MM.1S (cell line): ENCODE measurements at regions not wholly inside any gene's neighbourhood (a gene's known extent, or its start where the extent isn't known, plus 50 kb on each side); places are given as distances from the start of the nearest gene placed in this dataset.

ENCODE experiments used
- CTCF ChIP-seq: fragments of 300-600 bp; sonication (generic); IDR thresholded peaks from 2 replicates; pipeline ENCODE4 v1.5.1; 2016; ENCODE audit warnings: antibody characterized with exemption, low read length, mixed read lengths
- EZH2 ChIP-seq: fragments of 300-600 bp; sonication (generic); optimal IDR thresholded peaks from 2 replicates; pipeline ENCODE3; 2017; ENCODE audit warnings: low read depth, mild to moderate bottlenecking, antibody characterized with exemption, low read length, mixed read lengths
- EZH2phosphoT487 ChIP-seq: fragments of 300-600 bp; sonication (generic); IDR thresholded peaks from 2 replicates; pipeline ENCODE4 v1.6.1; 2018; ENCODE audit warnings: antibody characterized with exemption, low read length

- TF ChIP-seq CTCF (no peak), EZH2 (no peak), EZH2phosphoT487 (no peak)
Measured at GRCh38 chr1:30405081-30405480, 318.3 kb downstream of the MATN1 start.
